Heart left ventricle (tissue), 16 donors: ENCODE measurements at regions not wholly inside any gene's neighbourhood (a gene's known extent, or its start where the extent isn't known, plus 50 kb on each side); places are given as distances from the start of the nearest gene placed in this dataset.

Experiments
- ATAC-seq, 4 donors: fragments of 200-7000 bp; cut with Tn5 transposase; one replicate each; pipeline ENCODE4 v1.9.1; 2020 to 2022; ENCODE audit warnings: moderate library complexity in 4 of 4, mild to moderate bottlenecking in 3 of 4, moderate number of reproducible peaks in 1 of 4
- DNase-seq, 5 donors: peaks; one replicate each; pipeline ENCODE4 v3.0.0-alpha.2; 2020
- H3K27ac ChIP-seq, 12 donors: fragments of 200-600 bp; sonication (generic) in 4 of 12; one replicate each; pipeline versions ENCODE4 v1.5.0 to v1.8.0; 2016 to 2022; ENCODE audit warnings: mild to moderate bottlenecking in 2 of 12
- H3K27me3 ChIP-seq, 9 donors: fragments of 200-600 bp; sonication (generic) in 2 of 9; one replicate each; pipeline versions ENCODE4 v1.5.1 to v1.8.0; 2016 to 2022; ENCODE audit warnings: mild to moderate bottlenecking in 3 of 9
- H3K36me3 ChIP-seq, 9 donors: fragments of 200-600 bp; sonication (generic) in 2 of 9; one replicate each; pipeline versions ENCODE4 v1.5.0 to v1.8.0; 2018 to 2022; ENCODE audit warnings: mild to moderate bottlenecking in 2 of 9
- H3K4me1 ChIP-seq, 12 donors: fragments of 200-600 bp; sonication (generic) in 4 of 12; one replicate each; pipeline versions ENCODE4 v1.5.0 to v1.8.0; 2016 to 2022; ENCODE audit warnings: mild to moderate bottlenecking in 3 of 12
- H3K4me3 ChIP-seq, 12 donors: fragments of 200-600 bp; sonication (generic) in 4 of 12; one replicate each; pipeline versions ENCODE4 v1.5.0 to v1.8.0; 2017 to 2022; ENCODE audit warnings: mild to moderate bottlenecking in 9 of 12, moderate library complexity in 4 of 12
- H3K9me3 ChIP-seq, 12 donors: fragments of 200-600 bp; sonication (generic) in 4 of 12; one replicate each; pipeline versions ENCODE4 v1.5.0 to v1.8.0; 2016 to 2022; ENCODE audit warnings: mild to moderate bottlenecking in 1 of 12
- CTCF ChIP-seq, 12 donors: fragments of 200-600 bp; sonication (generic) in 4 of 12; IDR thresholded peaks; one replicate each; pipeline versions ENCODE4 v1.5.0 to v1.8.0; 2018 to 2022; ENCODE audit warnings: antibody characterized with exemption in 12 of 12, mild to moderate bottlenecking in 5 of 12
- POLR2A ChIP-seq, 2 donors: fragments of 450-650 bp; IDR thresholded peaks; one replicate each; pipeline ENCODE4 v1.6.1; 2017; ENCODE audit warnings: antibody characterized with exemption in 2 of 2, mild to moderate bottlenecking in 2 of 2, moderate library complexity in 2 of 2
- WGBS, 4 donors: extraction: QIAGEN DNeasy Blood & Tissue Kit in 2 of 4; methylation state at CpG; one replicate each; pipeline versions ENCODE4 v1.1.5 to v1.1.7; 2013 to 2018; 5-methylcytosine and 5-hydroxymethylcytosine counted together
- intact Hi-C, 10 donors: fragments of 100-400 bp; cut with DNase I; formaldehyde crosslinking; loops; one replicate each; pipeline versions ENCODE4 v1.11.1 to v1.14.2; 2022
- donor health status: ischemic (EF 13 %, LVEDD 7.1; RV severe dilation, severe dysfunction).
- donor health status: healthy with polysubstance abuse.
- donor health status: DM: no; HTN: yes; CAD: no.
- donor health status: DM: no; HTN: no; CAD: no.
- donor health status: ischemic (EF 25% LVEDD 6.9; RV normal size, moderate dysfunction).
- donor health status: ischemic (EF 25% LVEDD 5.7; RV mildly dilated, moderate dysfunction).
- donor health status: healthy.
- donor health status: DM: yes; HTN: yes; CAD: no.
- donor health status: ischemic (EF 35%, LVEDD 5.7; RV mildly dilated, moderate dysfunction).
- donor health status: nonischemic (EF 11% LVEDD 7.7; RV severe dilation, severe dysfunction).
- donor health status: DM: yes; HTN: yes; CAD: no.
- donor health status: PGD.
- donor health status: ischemic (EF 29% LVEDD 5.4; RV normal size, mild dysfunction).
- donor health status: nonischemic (EF 23%, LVEDD 6.1; RV moderate dilation, normal function).

- H3K4me3 ChIP-seq, result no peak overlapping the region
- H3K36me3 ChIP-seq, result no peaks in the 10 kb centered on the region
- H3K4me1 ChIP-seq, result peaks cover 0 to 44% (median 0%) of the 10 kb centered on the region in 12 donors
- DNase-seq (no peak), ATAC-seq (no peak)
- 95 to 100% (median 98%) methylated on average over 2 of the region's 2 CpGs for WGBS, 4 donors
- intact Hi-C loops, result no loop called here
- H3K27ac ChIP-seq, result no peak overlapping the region
- TF ChIP-seq CTCF (IDR thresholded peaks at IDR 0.05) (no peak), POLR2A (IDR thresholded peaks at IDR 0.05) (no peak)
- no peaks in the 10 kb centered on the region for H3K27me3 ChIP-seq
- H3K9me3 ChIP-seq, result no peaks in the 10 kb centered on the region
Observed at GRCh38 chr5:68370196-68370595, 154.6 kb downstream of the PIK3R1 start.

- H3K27me3 ChIP-seq, result no peaks in the 10 kb centered on the region
- H3K36me3 ChIP-seq, result no peaks in the 10 kb centered on the region
- no peak overlapping the region for H3K4me3 ChIP-seq
- intact Hi-C loops, result no loop called here
- peaks cover 0 to 46% (median 0%) of the 10 kb centered on the region in 12 donors for H3K4me1 ChIP-seq
- DNase-seq (no peak), ATAC-seq (no peak)
- TF ChIP-seq POLR2A (IDR thresholded peaks at IDR 0.05), result no peak
- no peak for TF ChIP-seq CTCF (IDR thresholded peaks at IDR 0.05)
- 67 to 82% (median 73%) methylated on average over 2 of the region's 2 CpGs for WGBS, 4 donors
- no peaks in the 10 kb centered on the region for H3K9me3 ChIP-seq
- H3K27ac ChIP-seq, result no peak overlapping the region
Observed at GRCh38 chr5:68371607-68372006, 156.1 kb downstream of the PIK3R1 start.

- WGBS, 4 donors, result 92 to 100% (median 95%) methylated on average over 1 of the region's 1 CpG
- Histone ChIP-seq H3K36me3 (no peaks in the 10 kb centered on the region), H3K4me1 (peaks cover 0 to 46% (median 0%) of the 10 kb centered on the region in 12 donors), H3K9me3 (no peaks in the 10 kb centered on the region), H3K27me3 (no peaks in the 10 kb centered on the region), H3K4me3 (no peak overlapping the region), H3K27ac (no peak overlapping the region)
- TF ChIP-seq CTCF (IDR thresholded peaks at IDR 0.05), result no peak
- TF ChIP-seq POLR2A (IDR thresholded peaks at IDR 0.05), result no peak
- ATAC-seq, result no peak
- intact Hi-C loops, result no loop called here
- no peak for DNase-seq
Observed at GRCh38 chr5:68372161-68372560, 156.6 kb downstream of the PIK3R1 start.

- no peak overlapping the region for H3K4me3 ChIP-seq
- H3K4me1 ChIP-seq, result peaks cover 0 to 46% (median 0%) of the 10 kb centered on the region in 12 donors
- no peak overlapping the region for H3K27ac ChIP-seq
- no peaks in the 10 kb centered on the region for H3K9me3 ChIP-seq
- H3K27me3 ChIP-seq, result no peaks in the 10 kb centered on the region
- DNase-seq, result no peak
- no peaks in the 10 kb centered on the region for H3K36me3 ChIP-seq
- WGBS, 4 donors, result 91 to 100% (median 95%) methylated on average over 2 of the region's 2 CpGs
- intact Hi-C loops, result no loop called here
- ATAC-seq, result no peak
- TF ChIP-seq CTCF (IDR thresholded peaks at IDR 0.05) (no peak), POLR2A (IDR thresholded peaks at IDR 0.05) (no peak)
Observed at GRCh38 chr5:68373050-68373449, 157.5 kb downstream of the PIK3R1 start.
